ENCODE measurements at regions not wholly inside any gene's neighbourhood (a gene's known extent, or its start where the extent isn't known, plus 50 kb on each side); places are given as distances from the start of the nearest gene placed in this dataset.

DNA sequence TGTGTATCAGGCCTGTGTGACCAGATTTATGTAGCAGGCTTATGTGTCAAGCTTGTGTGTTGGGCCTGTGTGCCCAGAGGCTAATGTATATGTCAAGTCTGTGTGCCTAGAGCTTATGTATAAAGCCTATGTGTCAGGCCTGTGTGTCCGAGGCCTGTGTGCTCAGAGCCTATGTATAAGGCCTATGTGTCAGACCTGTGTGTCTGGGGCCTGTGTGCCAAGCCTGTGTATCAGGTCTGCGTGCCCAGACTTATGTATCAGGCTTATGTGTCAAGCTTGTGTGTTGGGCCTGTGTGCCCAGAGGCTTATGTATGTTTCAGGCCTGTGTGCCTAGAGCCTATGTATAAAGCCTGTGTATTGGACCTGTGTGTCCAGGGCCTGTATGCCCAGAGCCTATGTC lies 249.3 kb upstream of the AVPR1A start:
- TF ChIP-seq CTBP1 (IDR thresholded peaks at IDR 0.05; ENCODE audit: borderline replicate concordance), result no peak
- no peak for TF ChIP-seq FOXM1 (IDR thresholded peaks at IDR 0.05; ENCODE audit: borderline replicate concordance)
